Heart left ventricle (tissue), 16 donors: ENCODE measurements at regions not wholly inside any gene's neighbourhood (a gene's known extent, or its start where the extent isn't known, plus 50 kb on each side); places are given as distances from the start of the nearest gene placed in this dataset.

Source experiments
- ATAC-seq, 4 donors: fragments of 200-7000 bp; cut with Tn5 transposase; one replicate each; pipeline ENCODE4 v1.9.1; 2020 to 2022; ENCODE audit warnings: moderate library complexity in 4 of 4, mild to moderate bottlenecking in 3 of 4, moderate number of reproducible peaks in 1 of 4
- DNase-seq, 5 donors: peaks; one replicate each; pipeline ENCODE4 v3.0.0-alpha.2; 2020
- H3K27ac ChIP-seq, 12 donors: fragments of 200-600 bp; sonication (generic) in 4 of 12; one replicate each; pipeline versions ENCODE4 v1.5.0 to v1.8.0; 2016 to 2022; ENCODE audit warnings: mild to moderate bottlenecking in 2 of 12
- H3K27me3 ChIP-seq, 9 donors: fragments of 200-600 bp; sonication (generic) in 2 of 9; one replicate each; pipeline versions ENCODE4 v1.5.1 to v1.8.0; 2016 to 2022; ENCODE audit warnings: mild to moderate bottlenecking in 3 of 9
- H3K36me3 ChIP-seq, 9 donors: fragments of 200-600 bp; sonication (generic) in 2 of 9; one replicate each; pipeline versions ENCODE4 v1.5.0 to v1.8.0; 2018 to 2022; ENCODE audit warnings: mild to moderate bottlenecking in 2 of 9
- H3K4me1 ChIP-seq, 12 donors: fragments of 200-600 bp; sonication (generic) in 4 of 12; one replicate each; pipeline versions ENCODE4 v1.5.0 to v1.8.0; 2016 to 2022; ENCODE audit warnings: mild to moderate bottlenecking in 3 of 12
- H3K4me3 ChIP-seq, 12 donors: fragments of 200-600 bp; sonication (generic) in 4 of 12; one replicate each; pipeline versions ENCODE4 v1.5.0 to v1.8.0; 2017 to 2022; ENCODE audit warnings: mild to moderate bottlenecking in 9 of 12, moderate library complexity in 4 of 12
- H3K9me3 ChIP-seq, 12 donors: fragments of 200-600 bp; sonication (generic) in 4 of 12; one replicate each; pipeline versions ENCODE4 v1.5.0 to v1.8.0; 2016 to 2022; ENCODE audit warnings: mild to moderate bottlenecking in 1 of 12
- CTCF ChIP-seq, 12 donors: fragments of 200-600 bp; sonication (generic) in 4 of 12; IDR thresholded peaks; one replicate each; pipeline versions ENCODE4 v1.5.0 to v1.8.0; 2018 to 2022; ENCODE audit warnings: antibody characterized with exemption in 12 of 12, mild to moderate bottlenecking in 5 of 12
- POLR2A ChIP-seq, 2 donors: fragments of 450-650 bp; IDR thresholded peaks; one replicate each; pipeline ENCODE4 v1.6.1; 2017; ENCODE audit warnings: antibody characterized with exemption in 2 of 2, mild to moderate bottlenecking in 2 of 2, moderate library complexity in 2 of 2
- WGBS, 4 donors: extraction: QIAGEN DNeasy Blood & Tissue Kit in 2 of 4; methylation state at CpG; one replicate each; pipeline versions ENCODE4 v1.1.5 to v1.1.7; 2013 to 2018; 5-methylcytosine and 5-hydroxymethylcytosine counted together
- intact Hi-C, 10 donors: fragments of 100-400 bp; cut with DNase I; formaldehyde crosslinking; loops; one replicate each; pipeline versions ENCODE4 v1.11.1 to v1.14.2; 2022
- donor health status: ischemic (EF 13 %, LVEDD 7.1; RV severe dilation, severe dysfunction).
- donor health status: healthy with polysubstance abuse.
- donor health status: DM: no; HTN: yes; CAD: no.
- donor health status: DM: no; HTN: no; CAD: no.
- donor health status: ischemic (EF 25% LVEDD 6.9; RV normal size, moderate dysfunction).
- donor health status: ischemic (EF 25% LVEDD 5.7; RV mildly dilated, moderate dysfunction).
- donor health status: healthy.
- donor health status: DM: yes; HTN: yes; CAD: no.
- donor health status: ischemic (EF 35%, LVEDD 5.7; RV mildly dilated, moderate dysfunction).
- donor health status: nonischemic (EF 11% LVEDD 7.7; RV severe dilation, severe dysfunction).
- donor health status: DM: yes; HTN: yes; CAD: no.
- donor health status: PGD.
- donor health status: ischemic (EF 29% LVEDD 5.4; RV normal size, mild dysfunction).
- donor health status: nonischemic (EF 23%, LVEDD 6.1; RV moderate dilation, normal function).

- ATAC-seq (no peak), DNase-seq (no peak)
- no peak overlapping the region for H3K4me3 ChIP-seq
- no peaks in the 10 kb centered on the region for H3K36me3 ChIP-seq
- intact Hi-C loops = no loop called here
- H3K27ac ChIP-seq = no peak overlapping the region
- TF ChIP-seq CTCF (IDR thresholded peaks at IDR 0.05) (no peak), POLR2A (IDR thresholded peaks at IDR 0.05) (no peak)
- 0 to 75% (median 24%) methylated on average over 1 of the region's 1 CpG for WGBS, 4 donors
- H3K27me3 ChIP-seq = no peaks in the 10 kb centered on the region
- peaks cover 0 to 11% (median 0%) of the 10 kb centered on the region in 12 donors for H3K9me3 ChIP-seq
- H3K4me1 ChIP-seq = no peaks in the 10 kb centered on the region
Measured at GRCh38 chr2:152974146-152974545, 255.7 kb downstream of the ARL6IP6 start.

GRCh38 chr2:152971685-152972084 is 253.3 kb downstream of the ARL6IP6 start:
- WGBS, 4 donors = 58 to 79% (median 68%) methylated on average over 1 of the region's 1 CpG
- ATAC-seq = no peak

GRCh38 chr2:152962446-152962845 is 244.0 kb downstream of the ARL6IP6 start:
- Histone ChIP-seq H3K27me3 (no peaks in the 10 kb centered on the region), H3K36me3 (no peaks in the 10 kb centered on the region), H3K4me1 (no peaks in the 10 kb centered on the region), H3K27ac (no peak overlapping the region), H3K9me3 (no peaks in the 10 kb centered on the region), H3K4me3 (no peak overlapping the region)
- intact Hi-C loops = no loop called here
- DNase-seq (no peak), ATAC-seq (no peak)
- WGBS, 4 donors = 65 to 80% (median 74%) methylated on average over 2 of the region's 2 CpGs
- TF ChIP-seq POLR2A (IDR thresholded peaks at IDR 0.05) (no peak), CTCF (IDR thresholded peaks at IDR 0.05) (no peak)

More at GRCh38 chr2:152971685-152972084, 253.3 kb downstream of the ARL6IP6 start:
- H3K9me3 ChIP-seq = peaks cover 0 to 18% (median 0%) of the 10 kb centered on the region in 12 donors
- no peak overlapping the region for H3K4me3 ChIP-seq
- no peaks in the 10 kb centered on the region for H3K36me3 ChIP-seq
- TF ChIP-seq POLR2A (IDR thresholded peaks at IDR 0.05) = no peak
- no peak for TF ChIP-seq CTCF (IDR thresholded peaks at IDR 0.05)
- DNase-seq = no peak
- intact Hi-C loops = no loop called here
- H3K27me3 ChIP-seq = no peaks in the 10 kb centered on the region
- H3K4me1 ChIP-seq = no peaks in the 10 kb centered on the region
- H3K27ac ChIP-seq = no peak overlapping the region

GRCh38 chr2:152961351-152961750 is 242.9 kb downstream of the ARL6IP6 start:
- no peaks in the 10 kb centered on the region for H3K36me3 ChIP-seq
- DNase-seq (no peak), ATAC-seq (no peak)
- no peaks in the 10 kb centered on the region for H3K9me3 ChIP-seq
- no peak overlapping the region for H3K27ac ChIP-seq
- H3K27me3 ChIP-seq = no peaks in the 10 kb centered on the region
- TF ChIP-seq POLR2A (IDR thresholded peaks at IDR 0.05) = no peak
- H3K4me3 ChIP-seq = no peak overlapping the region
- H3K4me1 ChIP-seq = no peaks in the 10 kb centered on the region
- 57 to 70% (median 66%) methylated on average over 4 of the region's 4 CpGs for WGBS, 4 donors
- intact Hi-C loops = no loop called here

GRCh38 chr2:152950126-152950525 is 231.7 kb downstream of the ARL6IP6 start:
- TF ChIP-seq POLR2A (IDR thresholded peaks at IDR 0.05) (no peak), CTCF (IDR thresholded peaks at IDR 0.05) (no peak)
- ATAC-seq = no peak
- Histone ChIP-seq H3K9me3 (no peaks in the 10 kb centered on the region), H3K36me3 (no peaks in the 10 kb centered on the region), H3K27ac (no peak overlapping the region), H3K4me3 (no peak overlapping the region), H3K27me3 (no peaks in the 10 kb centered on the region), H3K4me1 (no peaks in the 10 kb centered on the region)
- no peak for DNase-seq
- WGBS, 4 donors = 34 to 49% (median 43%) methylated on average over 2 of the region's 2 CpGs
- intact Hi-C loops = no loop called here
